HG03442 (cell line): ENCODE measurements at regions not wholly inside any gene's neighbourhood (a gene's known extent, or its start where the extent isn't known, plus 50 kb on each side); places are given as distances from the start of the nearest gene placed in this dataset.
A peak's percentile ranks its signal among the peaks of the same experiment; 100 is the strongest.
"Not testable (repeated sequence)": the region's sequence is repeated elsewhere in the genome, so short reads cannot be mapped to it uniquely, and the experiment has no call there.

Experiments
- ATAC-seq: cut with Tn5 transposase; IDR thresholded peaks from one replicate; pipeline ENCODE4 v1.9.1; 2021; ENCODE audit warnings: mild to moderate bottlenecking, moderate library complexity; ENCODE audit not compliant: unreplicated experiment

DNA sequence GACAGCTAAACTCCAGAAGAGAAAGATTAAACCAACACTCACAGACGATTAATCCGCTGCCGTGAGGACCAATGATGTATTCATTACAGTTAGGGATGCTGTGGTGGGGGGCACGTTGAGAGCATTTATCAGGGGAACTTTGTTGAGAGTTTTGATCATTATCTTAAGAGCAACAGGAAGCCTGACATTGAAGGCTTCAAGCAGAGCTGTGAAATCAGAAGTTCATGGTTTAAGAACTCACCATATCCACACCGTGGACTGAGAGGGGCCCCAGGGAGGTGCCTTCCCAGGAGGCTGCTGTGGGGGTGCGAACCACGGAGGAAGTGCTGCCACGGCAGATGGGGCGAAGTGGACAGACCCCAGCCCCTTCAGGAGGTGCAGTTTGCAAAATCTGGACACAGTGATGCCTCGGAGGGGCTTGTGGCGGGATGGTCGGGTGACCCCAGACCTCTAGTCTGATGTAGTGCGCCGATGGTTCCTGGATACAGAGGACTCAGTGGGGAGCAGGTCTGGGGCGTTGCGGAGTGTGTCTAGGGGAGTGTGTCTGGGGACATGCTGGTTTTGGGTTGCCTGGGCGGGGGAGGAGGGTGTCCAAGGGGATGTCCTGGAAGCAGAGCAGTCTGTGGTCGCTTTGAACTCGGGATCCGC is 73.0 kb downstream of the DIO3 start:
- no peak for ATAC-seq

DNA sequence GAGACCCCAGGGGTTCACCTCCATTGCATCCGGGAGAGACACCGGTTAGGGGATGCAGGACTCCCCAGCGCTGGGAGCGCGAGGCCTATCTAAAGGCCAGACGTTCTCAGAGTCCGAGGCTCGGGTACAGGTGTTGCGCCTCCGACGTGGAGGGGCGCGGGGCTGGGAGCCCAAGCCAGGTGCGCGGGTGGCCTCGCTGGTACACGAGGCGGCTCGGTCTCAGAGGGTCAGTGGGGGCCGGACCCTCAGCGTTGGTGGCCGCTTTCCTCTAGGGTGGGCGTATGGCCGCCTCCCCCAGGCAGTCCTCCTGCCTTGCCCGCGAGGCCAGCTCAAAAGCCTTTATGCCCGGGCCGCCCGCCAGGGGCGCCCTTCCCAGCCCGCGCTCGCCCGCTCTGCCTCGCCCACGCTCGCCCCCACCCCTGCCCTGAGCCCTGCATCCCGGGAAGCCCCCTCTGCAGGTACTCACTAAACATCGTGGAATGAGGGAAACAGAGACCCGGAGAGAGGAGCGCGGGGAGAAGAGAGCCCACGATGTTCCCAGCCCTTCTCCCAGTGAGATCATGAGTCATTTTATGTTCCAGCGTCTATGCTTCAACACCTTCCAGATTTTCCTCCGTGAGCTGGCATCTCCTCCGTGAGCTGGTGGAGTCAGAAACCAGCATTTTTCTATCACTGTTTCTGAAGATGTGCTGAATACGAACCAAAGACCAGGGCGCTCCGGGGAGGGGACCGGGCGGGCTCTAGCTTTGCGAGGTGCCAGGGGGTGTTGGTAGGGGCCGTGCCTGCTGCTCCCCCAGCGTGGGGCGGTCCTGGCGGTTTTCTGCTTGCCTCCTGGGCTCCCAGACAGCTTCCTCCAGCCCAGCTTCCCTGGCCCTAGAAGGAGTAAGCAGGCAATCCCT is 73.8 kb downstream of the DIO3 start:
- ATAC-seq: no peak

GRCh38 chr14:101635749-101636560 is 74.7 kb downstream of the DIO3 start:
- ATAC-seq: peak; percentile 76

- ATAC-seq: no peak
Measured at GRCh38 chr14:101639241-101639833, 78.0 kb downstream of the DIO3 start.

DNA sequence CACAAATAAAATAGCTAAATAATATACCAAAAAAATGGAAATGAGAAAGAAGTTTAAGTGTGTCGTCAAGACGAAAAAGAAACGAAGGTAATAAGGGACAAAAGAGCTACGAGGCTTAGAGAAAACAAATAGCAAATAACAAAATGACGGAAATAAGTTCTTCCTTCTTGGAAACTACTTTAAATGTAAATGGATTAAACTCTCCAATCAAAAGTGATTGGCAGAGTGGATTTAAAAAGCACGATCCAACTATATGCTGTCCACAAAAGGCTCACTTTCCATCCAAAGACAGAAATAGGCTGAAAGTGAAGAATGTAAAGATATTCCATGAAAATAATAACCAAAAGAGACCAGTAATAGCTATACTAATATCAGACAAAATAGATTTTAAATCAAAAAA is 82.4 kb downstream of the DIO3 start:
- no peak for ATAC-seq

DNA sequence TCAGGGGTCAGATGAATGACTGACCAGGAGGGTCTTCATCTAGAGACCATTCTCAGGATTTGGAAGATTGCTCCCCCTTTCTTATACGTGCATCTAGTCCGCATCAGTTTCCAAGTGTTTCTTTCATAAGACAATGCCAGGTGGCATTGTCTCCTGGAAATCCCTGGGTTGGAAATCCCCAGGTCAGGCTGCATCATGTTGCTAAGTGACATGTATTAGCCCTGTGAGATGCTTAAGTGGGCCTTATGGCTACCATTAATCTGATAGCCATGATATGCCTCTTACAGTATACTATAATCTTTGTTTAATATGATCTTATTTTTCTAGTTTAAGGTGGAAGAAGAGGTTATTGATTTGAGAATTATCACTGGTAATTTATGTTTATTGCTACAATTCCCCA is 92.8 kb downstream of the DIO3 start:
- no peak for ATAC-seq

DNA sequence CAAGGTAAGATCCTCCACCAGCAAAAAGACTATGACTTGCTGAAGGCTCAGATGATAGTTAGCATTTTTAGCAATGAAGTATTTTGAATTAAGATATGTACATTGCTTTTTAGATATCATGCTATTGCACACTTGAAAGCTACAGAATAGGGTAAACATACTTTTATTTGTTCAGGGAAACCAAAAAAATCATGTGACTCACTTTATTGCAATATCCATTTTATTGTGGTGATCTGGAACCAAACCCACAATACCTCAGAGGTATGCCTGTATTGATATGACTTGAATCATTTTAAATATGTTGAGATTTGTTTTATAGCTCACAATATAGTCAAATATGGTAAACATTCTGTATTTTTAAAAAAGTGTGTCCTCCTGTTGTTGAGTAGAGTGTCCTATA is 96.1 kb downstream of the DIO3 start:
- no peak for ATAC-seq

GRCh38 chr14:101665478-101666078 is 95.9 kb upstream of the PPP2R5C start:
- ATAC-seq: no peak

DNA sequence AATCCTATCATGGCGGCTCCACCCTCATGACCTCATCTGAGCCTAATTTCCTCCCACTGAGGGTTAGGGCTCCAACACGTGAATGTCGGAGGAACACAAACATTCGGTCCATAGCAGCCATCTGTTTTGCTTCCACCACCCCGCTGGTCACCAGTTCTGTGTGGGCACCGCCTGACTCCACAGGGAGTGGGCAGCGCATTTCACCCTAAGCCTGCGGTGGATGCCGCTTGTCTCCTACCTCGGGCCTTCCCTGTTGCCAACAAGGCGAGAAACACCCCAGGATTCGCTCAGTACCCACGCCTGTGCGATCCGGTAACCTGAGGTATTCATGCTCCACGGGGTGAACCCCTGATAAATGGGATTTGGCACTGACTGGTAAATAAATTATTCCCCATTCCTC is 95.2 kb upstream of the PPP2R5C start:
- no peak for ATAC-seq

GRCh38 chr14:101669629-101670028 is 91.9 kb upstream of the PPP2R5C start:
- no peak for ATAC-seq

GRCh38 chr14:101673873-101674272 is 87.6 kb upstream of the PPP2R5C start:
- ATAC-seq: no peak

- ATAC-seq: not testable (repeated sequence)
Measured at GRCh38 chr14:101675835-101676234, 85.7 kb upstream of the PPP2R5C start.

DNA sequence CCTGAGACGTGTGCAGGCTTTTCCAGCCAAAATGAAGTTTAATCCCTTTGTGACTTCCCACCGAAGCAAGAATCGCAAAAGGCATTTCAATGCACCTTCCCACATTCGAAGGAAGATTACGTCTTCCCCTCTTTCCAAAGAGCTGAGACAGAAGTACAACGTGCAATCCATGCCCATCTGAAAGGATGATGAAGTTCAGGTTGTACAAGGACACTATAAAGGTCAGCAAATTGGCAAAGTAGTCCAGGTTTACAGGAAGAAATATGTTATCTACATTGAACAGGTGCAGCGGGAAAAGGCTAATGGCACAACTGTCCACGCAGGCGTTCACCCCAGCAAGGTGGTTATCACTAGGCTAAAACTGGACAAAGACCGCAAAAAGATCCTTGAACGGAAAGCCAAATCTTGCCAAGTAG is 83.6 kb upstream of the PPP2R5C start:
- not testable (repeated sequence) for ATAC-seq

GRCh38 chr14:101681795-101682194 is 79.7 kb upstream of the PPP2R5C start:
- ATAC-seq: no peak

GRCh38 chr14:101683365-101683764 is 78.1 kb upstream of the PPP2R5C start:
- ATAC-seq: no peak

GRCh38 chr14:101687756-101688546 is 73.6 kb upstream of the PPP2R5C start:
- ATAC-seq: no peak

DNA sequence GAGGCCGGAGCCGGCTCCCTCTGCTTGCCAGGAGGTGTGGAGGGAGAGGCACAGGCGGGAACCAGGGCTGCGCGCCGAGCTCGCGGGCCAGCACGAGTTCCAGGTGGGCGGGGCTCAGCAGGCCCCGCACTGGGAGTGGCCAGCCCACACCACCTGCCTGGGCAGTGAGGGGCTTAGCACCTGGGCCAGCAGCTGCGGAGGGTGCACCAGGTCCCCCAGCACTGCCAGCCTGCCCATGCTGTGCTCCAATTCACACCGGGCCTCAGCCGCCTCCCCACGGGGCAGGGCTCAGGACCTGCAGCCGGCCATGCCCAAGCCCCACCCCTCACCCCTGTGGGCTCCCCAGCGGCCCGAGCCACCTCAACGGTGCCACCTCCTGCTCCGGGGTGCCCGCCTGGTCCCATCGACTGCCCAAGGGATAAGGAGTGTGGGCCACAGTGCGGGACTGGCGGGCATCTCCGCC is 72.4 kb upstream of the PPP2R5C start:
- ATAC-seq: no peak

GRCh38 chr14:101689966-101690365 is 71.5 kb upstream of the PPP2R5C start:
- ATAC-seq: not testable (repeated sequence)

- no peak for ATAC-seq
Measured at GRCh38 chr14:101695659-101696058, 65.8 kb upstream of the PPP2R5C start.

- ATAC-seq: no peak
Measured at GRCh38 chr14:101704140-101704539, 57.4 kb upstream of the PPP2R5C start.
